ENCODE measurements at regions not wholly inside any gene's neighbourhood (a gene's known extent, or its start where the extent isn't known, plus 50 kb on each side); places are given as distances from the start of the nearest gene placed in this dataset.
"Not testable (repeated sequence)": the region's sequence is repeated elsewhere in the genome, so short reads cannot be mapped to it uniquely, and the experiment has no call there.

GRCh38 chrX:115968436-115969252 is 201.9 kb upstream of the AGTR2 start:
- no peak for TF ChIP-seq CTCF (IDR thresholded peaks at IDR 0.05; ENCODE audit: unreplicated experiment)
- H3K4me1 Mint-ChIP-seq (ENCODE audit: unreplicated experiment) = peaks cover 4% of the 10 kb centered on the region
- H3K36me3 Mint-ChIP-seq (ENCODE audit: low read depth, unreplicated experiment) = no peaks in the 10 kb centered on the region
- no peaks in the 10 kb centered on the region for H3K9me3 Mint-ChIP-seq (ENCODE audit: unreplicated experiment)
- peak; percentile 46 for DNase-seq (ENCODE audit: low spot score)
- peak overlapping the region; percentile 95 for H3K4me3 Mint-ChIP-seq (ENCODE audit: unreplicated experiment)
- no peaks in the 10 kb centered on the region for H3K27me3 Mint-ChIP-seq (ENCODE audit: unreplicated experiment)
- H3K27ac Mint-ChIP-seq (ENCODE audit: unreplicated experiment) = no peak overlapping the region

GRCh38 chrX:115970718-115971117 is 199.8 kb upstream of the AGTR2 start:
- H3K9me3 Mint-ChIP-seq (ENCODE audit: unreplicated experiment) = no peaks in the 10 kb centered on the region
- DNase-seq (ENCODE audit: low spot score) = no peak
- no peaks in the 10 kb centered on the region for H3K27me3 Mint-ChIP-seq (ENCODE audit: unreplicated experiment)
- no peaks in the 10 kb centered on the region for H3K36me3 Mint-ChIP-seq (ENCODE audit: low read depth, unreplicated experiment)
- H3K4me3 Mint-ChIP-seq (ENCODE audit: unreplicated experiment) = no peak overlapping the region
- TF ChIP-seq CTCF (IDR thresholded peaks at IDR 0.05; ENCODE audit: unreplicated experiment) = no peak
- H3K27ac Mint-ChIP-seq (ENCODE audit: unreplicated experiment) = no peak overlapping the region
- H3K4me1 Mint-ChIP-seq (ENCODE audit: unreplicated experiment) = peaks cover 4% of the 10 kb centered on the region

GRCh38 chrX:115972717-115973116 is 197.8 kb upstream of the AGTR2 start:
- no peak overlapping the region for H3K4me3 Mint-ChIP-seq (ENCODE audit: unreplicated experiment)
- DNase-seq (ENCODE audit: low spot score) = no peak
- H3K27me3 Mint-ChIP-seq (ENCODE audit: unreplicated experiment) = no peaks in the 10 kb centered on the region
- no peak for TF ChIP-seq CTCF (IDR thresholded peaks at IDR 0.05; ENCODE audit: unreplicated experiment)
- H3K4me1 Mint-ChIP-seq (ENCODE audit: unreplicated experiment) = peaks cover 2% of the 10 kb centered on the region
- no peaks in the 10 kb centered on the region for H3K9me3 Mint-ChIP-seq (ENCODE audit: unreplicated experiment)
- no peaks in the 10 kb centered on the region for H3K36me3 Mint-ChIP-seq (ENCODE audit: low read depth, unreplicated experiment)
- H3K27ac Mint-ChIP-seq (ENCODE audit: unreplicated experiment) = no peak overlapping the region

GRCh38 chrX:115978068-115978467 is 192.5 kb upstream of the AGTR2 start:
- DNase-seq (ENCODE audit: low spot score) = no peak
- TF ChIP-seq CTCF (IDR thresholded peaks at IDR 0.05; ENCODE audit: unreplicated experiment) = no peak
- Mint-ChIP-seq H3K9me3 (ENCODE audit: unreplicated experiment) (no peaks in the 10 kb centered on the region), H3K4me1 (ENCODE audit: unreplicated experiment) (no peaks in the 10 kb centered on the region), H3K36me3 (ENCODE audit: low read depth, unreplicated experiment) (no peaks in the 10 kb centered on the region), H3K27me3 (ENCODE audit: unreplicated experiment) (no peaks in the 10 kb centered on the region), H3K27ac (ENCODE audit: unreplicated experiment) (no peak overlapping the region), H3K4me3 (ENCODE audit: unreplicated experiment) (no peak overlapping the region)

- H3K9me3 Mint-ChIP-seq (ENCODE audit: unreplicated experiment); H3K4me1 Mint-ChIP-seq (ENCODE audit: unreplicated experiment); H3K27ac Mint-ChIP-seq (ENCODE audit: unreplicated experiment); H3K4me3 Mint-ChIP-seq (ENCODE audit: unreplicated experiment); H3K36me3 Mint-ChIP-seq (ENCODE audit: low read depth, unreplicated experiment); H3K27me3 Mint-ChIP-seq (ENCODE audit: unreplicated experiment); DNase-seq (ENCODE audit: low spot score): not testable (repeated sequence)
These were observed 187.4 kb upstream of the AGTR2 start for GRCh38 chrX:115983148-115983547.

- H3K27me3 Mint-ChIP-seq (ENCODE audit: unreplicated experiment); H3K36me3 Mint-ChIP-seq (ENCODE audit: low read depth, unreplicated experiment): not testable (repeated sequence)
These were observed 183.1 kb upstream of the AGTR2 start for GRCh38 chrX:115987464-115987863.

More at GRCh38 chrX:115987464-115987863, 183.1 kb upstream of the AGTR2 start:
- H3K4me1 Mint-ChIP-seq (ENCODE audit: unreplicated experiment); DNase-seq (ENCODE audit: low spot score); H3K27ac Mint-ChIP-seq (ENCODE audit: unreplicated experiment); H3K4me3 Mint-ChIP-seq (ENCODE audit: unreplicated experiment); H3K9me3 Mint-ChIP-seq (ENCODE audit: unreplicated experiment): not testable (repeated sequence)

All from endothelial cell (in vitro differentiated cells).